KMS-11 (cell line): ENCODE measurements at regions not wholly inside any gene's neighbourhood (a gene's known extent, or its start where the extent isn't known, plus 50 kb on each side); places are given as distances from the start of the nearest gene placed in this dataset.

Experiments used
- H2AFZ ChIP-seq: fragments of 200-600 bp; sonication (generic); 2 replicates; pipeline ENCODE4 v1.6.1; 2016; ENCODE audit warnings: antibody characterized with exemption, mixed run types, low read depth
- H3K27ac ChIP-seq: fragments of 200-600 bp; sonication (generic); 2 replicates; pipeline ENCODE4 v1.6.1; 2016; ENCODE audit warnings: mild to moderate bottlenecking, mixed run types
- H3K27me3 ChIP-seq: fragments of 200-600 bp; sonication (generic); 2 replicates; pipeline ENCODE4 v1.6.1; 2017; ENCODE audit warnings: mild to moderate bottlenecking, low read depth, mixed run types, moderate library complexity; ENCODE audit not compliant: insufficient read depth
- H3K36me3 ChIP-seq: fragments of 200-600 bp; sonication (generic); 2 replicates; pipeline ENCODE4 v1.6.1; 2017; ENCODE audit warnings: mild to moderate bottlenecking, mixed run types; ENCODE audit not compliant: insufficient read depth
- H3K4me1 ChIP-seq: fragments of 200-600 bp; sonication (generic); 2 replicates; pipeline ENCODE4 v1.6.1; 2016; ENCODE audit warnings: mild to moderate bottlenecking, low read depth, mixed run types; ENCODE audit not compliant: poor library complexity, severe bottlenecking
- H3K4me2 ChIP-seq: fragments of 200-600 bp; sonication (generic); 2 replicates; pipeline ENCODE4 v1.7.0; 2016; ENCODE audit warnings: mild to moderate bottlenecking, mixed run types
- H3K4me3 ChIP-seq: fragments of 200-600 bp; sonication (generic); IDR thresholded peaks from 2 replicates; pipeline ENCODE4 v1.6.1; 2017; ENCODE audit warnings: low read depth, low read length, mixed read lengths; ENCODE audit not compliant: insufficient read depth
- H3K79me2 ChIP-seq: fragments of 200-600 bp; sonication (generic); 2 replicates; pipeline ENCODE4 v1.6.1; 2016; ENCODE audit warnings: low read depth, mixed run types; ENCODE audit not compliant: insufficient read depth
- H3K9ac ChIP-seq: fragments of 200-600 bp; sonication (generic); 2 replicates; pipeline ENCODE4 v1.6.1; 2016; ENCODE audit warnings: mild to moderate bottlenecking, mixed run types
- H4K20me1 ChIP-seq: fragments of 200-600 bp; sonication (generic); 2 replicates; pipeline ENCODE4 v1.6.1; 2016; ENCODE audit warnings: mild to moderate bottlenecking, mixed run types; ENCODE audit not compliant: insufficient read depth
- TF ChIP-seq, protein P1 (sequence below): fragments of 200-600 bp; sonication (generic); conservative IDR thresholded peaks from 2 replicates; pipeline ENCODE4 v1.6.1; 2017; ENCODE audit warnings: low read depth, mild to moderate bottlenecking, antibody characterized with exemption, low read length, moderate library complexity, mixed read lengths

DNA sequence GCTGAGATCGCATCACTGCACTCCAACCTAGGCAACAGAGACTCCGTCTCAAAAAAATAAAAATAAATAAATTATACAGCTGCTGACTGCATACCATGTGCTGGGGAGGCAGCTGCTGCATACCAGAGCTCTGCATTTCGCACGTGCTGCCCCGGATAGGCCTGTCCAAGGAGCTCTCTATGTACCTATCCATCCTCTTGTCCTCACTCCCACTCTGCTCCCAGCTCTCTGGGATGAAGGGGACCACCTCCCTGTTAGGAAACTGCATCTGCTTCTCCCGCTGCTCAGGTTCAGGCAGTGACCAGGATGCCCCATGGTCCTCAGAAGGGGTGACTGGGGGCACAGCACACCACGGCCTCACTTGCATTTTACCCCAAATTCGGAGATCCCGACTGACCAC lies 302.3 kb downstream of the BRD1 start:
- Histone ChIP-seq H4K20me1 (no peaks in the 10 kb centered on the region), H2AFZ (no peak overlapping the region), H3K4me2 (no peak overlapping the region), H3K4me3 (no peak overlapping the region), H3K9ac (no peak overlapping the region), H3K36me3 (no peaks in the 10 kb centered on the region), H3K27ac (no peak overlapping the region), H3K79me2 (no peaks in the 10 kb centered on the region), H3K27me3 (no peaks in the 10 kb centered on the region; the same call in 1 of the 2 replicates), H3K4me1 (no peaks in the 10 kb centered on the region)
- TF ChIP-seq, protein P1, sequence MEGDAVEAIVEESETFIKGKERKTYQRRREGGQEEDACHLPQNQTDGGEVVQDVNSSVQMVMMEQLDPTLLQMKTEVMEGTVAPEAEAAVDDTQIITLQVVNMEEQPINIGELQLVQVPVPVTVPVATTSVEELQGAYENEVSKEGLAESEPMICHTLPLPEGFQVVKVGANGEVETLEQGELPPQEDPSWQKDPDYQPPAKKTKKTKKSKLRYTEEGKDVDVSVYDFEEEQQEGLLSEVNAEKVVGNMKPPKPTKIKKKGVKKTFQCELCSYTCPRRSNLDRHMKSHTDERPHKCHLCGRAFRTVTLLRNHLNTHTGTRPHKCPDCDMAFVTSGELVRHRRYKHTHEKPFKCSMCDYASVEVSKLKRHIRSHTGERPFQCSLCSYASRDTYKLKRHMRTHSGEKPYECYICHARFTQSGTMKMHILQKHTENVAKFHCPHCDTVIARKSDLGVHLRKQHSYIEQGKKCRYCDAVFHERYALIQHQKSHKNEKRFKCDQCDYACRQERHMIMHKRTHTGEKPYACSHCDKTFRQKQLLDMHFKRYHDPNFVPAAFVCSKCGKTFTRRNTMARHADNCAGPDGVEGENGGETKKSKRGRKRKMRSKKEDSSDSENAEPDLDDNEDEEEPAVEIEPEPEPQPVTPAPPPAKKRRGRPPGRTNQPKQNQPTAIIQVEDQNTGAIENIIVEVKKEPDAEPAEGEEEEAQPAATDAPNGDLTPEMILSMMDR, result no peak

DNA sequence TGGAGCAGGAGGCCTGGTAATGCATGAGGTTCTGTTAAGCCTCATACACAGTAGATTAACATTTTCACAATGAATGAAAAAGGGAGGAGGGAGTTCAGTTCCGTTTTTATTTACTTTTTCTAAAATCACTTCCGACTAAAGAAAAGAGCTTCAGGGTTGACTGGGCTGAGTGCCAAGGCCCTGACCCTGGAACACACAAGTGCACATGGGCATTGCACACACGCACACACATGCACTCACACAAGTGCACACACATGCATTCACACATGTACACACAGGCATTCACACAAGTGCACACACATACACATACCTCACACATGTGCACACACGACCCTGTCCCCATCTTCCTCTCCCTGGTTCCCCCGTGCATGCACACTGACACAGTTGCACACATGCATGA lies 303.3 kb downstream of the BRD1 start:
- Histone ChIP-seq H3K4me2 (no peak overlapping the region), H3K27me3 (peaks cover 3% of the 10 kb centered on the region; the same call in 1 of the 2 replicates), H3K4me1 (no peaks in the 10 kb centered on the region), H3K27ac (no peak overlapping the region), H3K36me3 (no peaks in the 10 kb centered on the region), H3K79me2 (no peaks in the 10 kb centered on the region), H2AFZ (no peak overlapping the region), H3K4me3 (no peak overlapping the region), H3K9ac (no peak overlapping the region), H4K20me1 (no peaks in the 10 kb centered on the region)
- TF ChIP-seq, protein P1, result no peak

DNA sequence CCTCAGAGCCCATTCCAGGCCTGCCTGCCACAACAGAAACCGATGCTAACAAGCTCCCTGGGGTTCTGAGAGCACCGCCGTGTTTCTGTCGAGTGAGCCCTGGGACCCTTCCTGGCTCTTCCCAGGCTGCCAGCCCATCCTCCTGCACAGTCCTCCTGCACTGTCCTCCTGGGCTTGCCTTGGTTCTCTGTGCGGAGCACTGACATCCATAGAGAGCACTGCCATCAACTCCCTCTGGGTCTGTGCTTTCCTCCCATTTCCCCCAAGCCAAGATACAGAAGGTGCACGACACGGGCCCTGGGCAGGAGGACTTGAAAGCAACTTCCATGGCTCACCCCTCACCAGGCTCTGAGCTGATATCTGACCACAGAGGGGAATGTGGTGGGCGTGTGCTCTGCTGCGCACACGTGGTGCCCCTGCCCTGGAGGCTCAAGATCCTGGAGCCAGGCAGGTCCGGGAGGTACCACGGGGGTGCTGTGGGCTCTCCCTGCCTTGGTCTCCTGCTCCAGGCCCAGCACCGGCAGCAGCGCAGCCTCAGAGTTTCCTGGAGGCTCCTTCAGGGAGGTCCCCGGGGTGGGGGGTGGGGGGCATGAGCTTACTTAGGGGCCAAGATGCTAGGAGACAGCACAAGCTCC lies 304.2 kb downstream of the BRD1 start:
- H2AFZ ChIP-seq, result no peak overlapping the region
- H4K20me1 ChIP-seq, result no peaks in the 10 kb centered on the region
- no peaks in the 10 kb centered on the region for H3K79me2 ChIP-seq
- no peak overlapping the region for H3K27ac ChIP-seq
- no peaks in the 10 kb centered on the region for H3K36me3 ChIP-seq
- no peak overlapping the region for H3K4me3 ChIP-seq
- H3K4me1 ChIP-seq, result no peaks in the 10 kb centered on the region
- peaks cover 3% of the 10 kb centered on the region; the same call in 1 of the 2 replicates for H3K27me3 ChIP-seq
- H3K9ac ChIP-seq, result no peak overlapping the region
- no peak overlapping the region for H3K4me2 ChIP-seq
- TF ChIP-seq, protein P1, result no peak

DNA sequence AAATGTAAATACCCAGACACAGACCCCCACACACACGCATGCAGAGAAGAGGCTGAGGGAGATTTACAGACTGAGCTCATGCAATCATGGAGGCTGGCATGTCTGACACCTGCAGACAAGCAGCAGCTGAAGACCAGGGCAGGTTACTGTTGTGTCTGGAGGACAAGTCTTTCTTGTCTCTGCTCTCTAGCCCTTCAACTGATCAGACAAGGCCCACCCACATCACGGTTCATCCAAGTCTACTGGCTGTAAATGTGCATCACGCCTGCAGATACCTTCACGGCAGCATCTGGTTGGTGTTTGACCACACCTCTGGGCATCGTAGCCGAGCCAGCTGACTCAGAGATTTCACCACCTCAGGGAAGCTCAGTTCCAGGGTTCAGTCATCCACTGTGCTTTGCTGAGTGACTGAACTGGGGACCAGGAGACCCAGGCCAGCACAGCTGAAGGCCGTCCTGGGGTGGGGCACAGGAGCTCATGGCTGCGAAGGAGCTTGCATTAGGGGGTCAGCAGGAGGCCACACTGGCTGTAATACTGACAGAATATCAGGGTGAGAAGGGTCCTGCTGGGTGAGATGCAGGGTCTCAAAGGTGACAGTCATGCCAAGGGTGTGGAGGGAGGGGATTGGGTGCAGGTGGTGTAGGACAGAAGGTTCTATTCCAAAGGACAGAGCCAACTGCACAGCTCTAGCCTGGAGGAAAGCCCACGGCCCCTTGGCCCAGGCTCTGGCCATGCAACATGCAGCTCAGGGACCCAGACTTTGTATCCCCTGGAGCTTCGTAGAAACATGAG lies 304.9 kb downstream of the BRD1 start:
- Histone ChIP-seq H3K4me3 (no peak overlapping the region), H3K9ac (no peak overlapping the region), H3K36me3 (no peaks in the 10 kb centered on the region), H3K79me2 (no peaks in the 10 kb centered on the region), H3K27ac (no peak overlapping the region), H3K4me2 (no peak overlapping the region), H4K20me1 (no peaks in the 10 kb centered on the region), H2AFZ (no peak overlapping the region), H3K4me1 (no peaks in the 10 kb centered on the region), H3K27me3 (peaks cover 3% of the 10 kb centered on the region; the same call in 1 of the 2 replicates)
- TF ChIP-seq, protein P1, result no peak
